Gastroesophageal sphincter (tissue), 4 donors: ENCODE measurements at regions not wholly inside any gene's neighbourhood (a gene's known extent, or its start where the extent isn't known, plus 50 kb on each side); places are given as distances from the start of the nearest gene placed in this dataset.

ENCODE experiments used
- ATAC-seq: fragments of 150-250 bp; one replicate; pipeline ENCODE4 v1.9.1; 2016; ENCODE audit warnings: mild to moderate bottlenecking, moderate library complexity
- H3K27ac ChIP-seq, 4 donors: fragments of 200-600 bp; sonication (generic) in 3 of 4; 1 replicate in 3 of 4; 2 replicates in 1 of 4; pipeline ENCODE4 v1.5.1; 2016 to 2019
- H3K27me3 ChIP-seq: fragments of 200-600 bp; sonication (generic); one replicate; pipeline ENCODE4 v1.5.1; 2019
- H3K36me3 ChIP-seq, 2 donors: fragments of 200-600 bp; sonication (generic); one replicate each; pipeline ENCODE4 v1.5.1; 2019; ENCODE audit warnings: control low read depth in 1 of 2
- H3K4me1 ChIP-seq, 3 donors: fragments of 200-600 bp; sonication (generic); 1 replicate in 2 of 3; 2 replicates in 1 of 3; pipeline ENCODE4 v1.5.1; 2016 to 2019; ENCODE audit warnings: control low read depth in 2 of 3
- H3K4me3 ChIP-seq, 2 donors: fragments of 200-600 bp; sonication (generic); one replicate each; pipeline ENCODE4 v1.5.1; 2019; ENCODE audit warnings: mild to moderate bottlenecking in 1 of 2, moderate library complexity in 1 of 2
- H3K9me3 ChIP-seq, 3 donors: fragments of 200-600 bp; sonication (generic); one replicate each; pipeline ENCODE4 v1.5.1; 2017 to 2019; ENCODE audit warnings: control low read depth in 2 of 3
- CTCF ChIP-seq, 4 experiments: fragments of 200-600 bp in 2 of 4; fragments of 450-650 bp in 2 of 4; sonication (generic) in 1 of 4; IDR thresholded peaks; one replicate each; pipeline ENCODE4 v1.5.1; 2017 to 2019; ENCODE audit warnings: antibody characterized with exemption in 4 of 4, mild to moderate bottlenecking in 2 of 4, moderate library complexity in 2 of 4
- EP300 ChIP-seq: sonication (generic); formaldehyde crosslinking; IDR thresholded peaks from one replicate; pipeline ENCODE4 v1.6.1; 2017; ENCODE audit warnings: antibody characterized with exemption, mild to moderate bottlenecking
- POLR2A ChIP-seq, 2 donors: fragments of 450-650 bp; IDR thresholded peaks; one replicate each; pipeline ENCODE4 v1.6.1; 2017; ENCODE audit warnings: antibody characterized with exemption in 2 of 2, mild to moderate bottlenecking in 2 of 2, moderate library complexity in 1 of 2
- POLR2AphosphoS5 ChIP-seq: sonication (generic); formaldehyde crosslinking; IDR thresholded peaks from one replicate; pipeline ENCODE4 v1.6.1; 2017; ENCODE audit warnings: antibody characterized with exemption
- WGBS, 2 donors: methylation state at CpG; one replicate each; pipeline ENCODE4 v1.1.5; 2018; ENCODE audit warnings: low coverage in 1 of 2; 5-methylcytosine and 5-hydroxymethylcytosine counted together

- Histone ChIP-seq H3K27me3 (peaks cover 23% of the 10 kb centered on the region), H3K4me3 (no peak overlapping the region), H3K27ac (no peak overlapping the region), H3K4me1 (no peaks in the 10 kb centered on the region), H3K36me3 (no peaks in the 10 kb centered on the region), H3K9me3 (no peaks in the 10 kb centered on the region)
- WGBS, 2 donors: 42 to 60% methylated on average over 3 of the region's 3 CpGs
- TF ChIP-seq POLR2A (IDR thresholded peaks at IDR 0.05) (no peak), POLR2AphosphoS5 (no peak), CTCF (IDR thresholded peaks at IDR 0.05) (no peak), EP300 (no peak)
- no peak for ATAC-seq
Measured at GRCh38 chr2:118291251-118291880, 203.1 kb downstream of the INSIG2 start.

- Histone ChIP-seq H3K9me3 (no peaks in the 10 kb centered on the region), H3K27me3 (peaks cover 16% of the 10 kb centered on the region), H3K4me1 (no peaks in the 10 kb centered on the region), H3K4me3 (no peak overlapping the region), H3K36me3 (no peaks in the 10 kb centered on the region), H3K27ac (no peak overlapping the region)
- no peak for TF ChIP-seq EP300
- no peak for TF ChIP-seq CTCF (IDR thresholded peaks at IDR 0.05)
- no peak for TF ChIP-seq POLR2AphosphoS5
- no peak for TF ChIP-seq POLR2A (IDR thresholded peaks at IDR 0.05)
- ATAC-seq: no peak
- WGBS, 2 donors: 60 to 80% methylated on average over 2 to 4 of the region's 8 CpGs
Measured at GRCh38 chr2:118290411-118291250, 202.4 kb downstream of the INSIG2 start.

GRCh38 chr2:118279005-118279404, 190.7 kb downstream of the INSIG2 start:
- 14% methylated on average over 1 of the region's 3 CpGs; no CpG with 5 or more reads in 1 of the 2 donors for WGBS, 2 donors

GRCh38 chr2:118278046-118278445, 189.8 kb downstream of the INSIG2 start:
- Histone ChIP-seq H3K9me3 (no peaks in the 10 kb centered on the region), H3K27me3 (peaks cover 44% of the 10 kb centered on the region), H3K27ac (no peak overlapping the region), H3K36me3 (no peaks in the 10 kb centered on the region), H3K4me1 (no peaks in the 10 kb centered on the region), H3K4me3 (no peak overlapping the region)
- no peak for ATAC-seq
- 73% methylated on average over 1 to 5 of the region's 5 CpGs for WGBS, 2 donors
- TF ChIP-seq POLR2AphosphoS5 (no peak), EP300 (no peak), CTCF (IDR thresholded peaks at IDR 0.05) (no peak)

More at GRCh38 chr2:118279005-118279404, 190.7 kb downstream of the INSIG2 start:
- Histone ChIP-seq H3K36me3 (no peaks in the 10 kb centered on the region), H3K4me3 (no peak overlapping the region), H3K9me3 (no peaks in the 10 kb centered on the region), H3K27ac (no peak overlapping the region), H3K4me1 (no peaks in the 10 kb centered on the region), H3K27me3 (peaks cover 44% of the 10 kb centered on the region)
- no peak for TF ChIP-seq CTCF (IDR thresholded peaks at IDR 0.05)
- no peak for TF ChIP-seq POLR2A (IDR thresholded peaks at IDR 0.05)
- no peak for TF ChIP-seq EP300
- no peak for TF ChIP-seq POLR2AphosphoS5
- no peak for ATAC-seq
